GM18870 (cell line): ENCODE measurements at regions not wholly inside any gene's neighbourhood (a gene's known extent, or its start where the extent isn't known, plus 50 kb on each side); places are given as distances from the start of the nearest gene placed in this dataset.

Source experiments
- ATAC-seq: cut with Tn5 transposase; IDR thresholded peaks from one replicate; pipeline ENCODE4 v1.9.1; 2021; ENCODE audit warnings: moderate library complexity; ENCODE audit not compliant: unreplicated experiment

DNA sequence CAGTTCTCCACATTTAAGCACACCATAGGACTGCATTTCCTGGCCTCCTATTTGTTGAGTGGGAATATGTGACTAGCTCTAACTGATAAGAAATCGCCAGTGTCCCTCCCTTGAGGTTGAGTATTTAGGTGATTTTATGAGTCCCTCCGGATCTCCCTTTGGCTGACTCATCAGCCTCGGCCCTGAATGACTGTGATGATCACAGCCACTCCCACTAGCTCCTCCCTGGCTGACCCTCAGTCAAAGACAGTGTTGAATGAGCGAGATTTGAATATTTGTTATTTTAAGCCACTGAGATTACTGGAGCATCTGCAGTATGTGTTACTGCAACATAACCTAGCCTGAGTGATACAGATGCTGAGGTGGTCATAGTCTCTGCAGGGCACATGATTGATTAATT lies 515.3 kb downstream of the EPHB1 start:
- ATAC-seq = peak; percentile 71

DNA sequence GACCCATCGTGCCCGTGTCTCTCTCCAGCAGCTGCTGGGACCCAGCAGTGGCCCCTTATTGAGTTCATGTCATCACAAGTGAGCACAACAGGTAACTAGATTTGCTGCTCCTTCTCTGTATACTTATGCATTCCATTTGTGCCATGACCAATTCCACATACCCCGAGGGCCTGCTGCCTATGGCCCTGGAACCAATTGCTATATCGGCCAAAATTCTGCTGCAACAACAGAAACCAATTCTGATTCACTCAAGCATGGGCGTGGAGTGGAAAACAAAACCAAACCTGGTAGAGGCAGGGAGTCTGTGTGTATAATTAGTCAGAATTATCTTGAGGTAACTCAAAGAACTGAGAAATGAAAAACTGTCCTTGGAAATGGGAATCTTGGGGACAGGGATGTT lies 516.6 kb downstream of the EPHB1 start:
- no peak for ATAC-seq

DNA sequence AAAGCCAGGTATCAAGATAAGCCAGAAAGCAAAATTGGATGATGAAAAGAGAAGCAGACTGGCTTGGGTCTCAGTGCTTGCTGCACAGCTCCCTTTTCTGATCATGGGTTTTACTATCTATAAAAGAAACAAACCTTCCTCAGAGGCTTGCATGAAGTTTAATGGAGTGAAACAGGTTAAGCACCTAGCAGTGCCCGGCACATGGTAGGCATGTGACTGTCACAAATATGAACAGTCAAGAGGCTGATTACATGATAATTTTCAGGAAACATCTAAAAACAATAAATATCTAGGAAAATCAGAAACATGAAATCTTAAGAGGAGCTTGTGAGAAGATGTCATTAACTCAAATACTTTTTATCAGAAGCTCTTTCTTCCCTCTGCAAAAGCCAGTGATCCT lies 519.2 kb downstream of the EPHB1 start:
- ATAC-seq = no peak

DNA sequence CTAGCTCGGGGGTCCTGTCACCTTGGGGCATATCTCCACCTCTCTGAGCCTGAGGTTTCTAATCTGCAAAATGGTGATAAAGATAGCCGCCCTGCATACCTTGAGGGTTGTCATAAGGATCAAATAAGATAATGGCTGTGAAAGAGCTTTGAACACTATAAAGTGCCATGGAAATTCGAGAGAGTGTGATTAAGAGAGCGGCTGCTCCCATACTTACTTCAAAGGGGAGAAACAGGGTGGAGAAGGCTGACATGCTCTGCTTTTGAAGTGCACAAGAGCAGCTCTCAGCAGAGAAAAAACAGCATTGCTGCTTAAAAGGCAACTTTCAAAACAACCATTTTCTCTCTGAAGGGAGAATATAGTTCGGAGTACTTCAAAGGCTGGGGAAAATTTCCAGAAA lies 529.2 kb downstream of the EPHB1 start:
- ATAC-seq = no peak

DNA sequence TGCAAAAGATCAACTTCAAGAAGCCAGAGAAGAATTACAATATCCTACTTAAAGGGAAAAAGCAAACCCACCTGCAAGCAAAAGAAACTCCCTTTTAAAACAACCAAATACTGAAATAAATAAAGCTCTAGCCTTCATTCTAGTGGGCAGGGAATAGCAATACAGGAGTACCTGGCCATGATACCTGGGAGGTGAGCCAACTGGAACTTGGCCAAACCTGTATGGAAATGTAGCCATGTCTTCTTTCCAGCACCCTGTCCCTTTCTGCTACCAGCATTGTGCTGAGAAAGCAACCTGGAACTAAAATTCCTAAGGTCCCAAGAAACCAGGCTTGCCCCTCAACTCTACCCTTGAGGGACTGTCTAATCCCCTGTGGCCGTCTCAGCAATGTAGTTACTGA lies 530.0 kb downstream of the EPHB1 start:
- no peak for ATAC-seq

DNA sequence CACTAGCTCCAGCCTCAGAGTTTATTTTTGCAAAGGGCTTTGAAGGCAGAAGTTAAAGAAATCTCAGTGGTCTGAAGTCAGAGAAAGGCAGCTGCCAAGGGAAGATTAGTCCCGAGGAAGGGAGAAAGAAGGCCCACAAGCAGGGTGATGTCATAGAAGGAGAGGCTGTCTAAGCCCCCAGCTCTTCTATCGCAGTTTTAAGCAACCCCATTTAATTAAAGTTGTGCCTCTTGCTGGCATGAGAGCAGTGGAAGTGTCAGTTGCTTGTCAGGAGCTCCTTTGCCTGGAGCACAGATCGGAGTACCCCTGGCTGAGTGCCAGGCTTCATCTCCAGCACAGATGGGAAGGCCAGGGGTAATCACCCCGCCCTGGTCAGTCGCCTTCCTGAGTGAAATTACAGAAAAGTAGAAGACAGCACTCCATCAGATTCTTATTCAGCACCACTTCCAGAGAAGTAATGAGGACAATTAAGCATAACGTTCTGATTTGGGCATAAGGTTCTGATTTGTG lies 530.7 kb downstream of the EPHB1 start:
- no peak for ATAC-seq

GRCh38 chr3:135326851-135327250 lies 531.8 kb downstream of the EPHB1 start:
- no peak for ATAC-seq

DNA sequence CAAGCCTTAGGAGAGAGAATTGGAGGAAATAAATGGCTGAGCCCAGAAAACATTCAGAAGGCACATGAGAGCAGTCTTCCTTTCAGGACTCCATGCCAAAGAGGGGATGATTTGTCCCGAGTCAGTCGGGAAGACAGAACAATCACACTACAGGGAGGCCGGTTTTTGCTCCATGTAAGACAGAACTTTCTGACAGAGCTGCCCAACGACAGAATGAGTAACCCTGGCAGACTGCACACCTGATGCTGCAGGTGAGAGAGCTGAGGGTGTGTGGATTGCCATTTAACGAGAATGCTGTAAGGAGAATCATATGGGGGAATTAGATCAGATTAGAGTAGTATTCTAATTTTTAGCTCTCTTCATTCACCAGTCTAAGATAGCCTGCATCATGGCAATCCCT lies 533.0 kb downstream of the EPHB1 start:
- ATAC-seq = no peak

- no peak for ATAC-seq
These were observed 534.4 kb downstream of the EPHB1 start for GRCh38 chr3:135329479-135329878.

GRCh38 chr3:135337192-135337591 lies 542.1 kb downstream of the EPHB1 start:
- no peak for ATAC-seq

DNA sequence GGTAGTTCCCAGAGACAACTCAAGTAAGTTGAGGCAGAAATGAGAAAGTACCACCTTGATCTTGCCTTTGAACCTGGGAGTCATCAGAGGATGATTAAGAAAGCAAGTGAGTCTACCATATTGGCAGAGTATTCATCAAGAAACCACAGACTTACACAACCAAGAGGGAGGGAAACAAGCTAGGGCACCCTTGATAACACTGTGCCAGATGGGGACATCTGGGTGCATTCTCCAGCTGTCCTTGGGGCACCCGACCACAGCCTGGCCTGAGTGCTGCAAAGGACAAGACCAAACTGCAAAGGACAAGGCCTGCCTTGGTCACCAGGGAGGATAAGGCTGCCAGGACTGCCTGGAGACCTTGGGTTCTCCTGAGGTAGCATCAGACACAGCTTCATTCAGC lies 553.6 kb downstream of the EPHB1 start:
- no peak for ATAC-seq

GRCh38 chr3:135349254-135349948 lies 554.3 kb downstream of the EPHB1 start:
- no peak for ATAC-seq

DNA sequence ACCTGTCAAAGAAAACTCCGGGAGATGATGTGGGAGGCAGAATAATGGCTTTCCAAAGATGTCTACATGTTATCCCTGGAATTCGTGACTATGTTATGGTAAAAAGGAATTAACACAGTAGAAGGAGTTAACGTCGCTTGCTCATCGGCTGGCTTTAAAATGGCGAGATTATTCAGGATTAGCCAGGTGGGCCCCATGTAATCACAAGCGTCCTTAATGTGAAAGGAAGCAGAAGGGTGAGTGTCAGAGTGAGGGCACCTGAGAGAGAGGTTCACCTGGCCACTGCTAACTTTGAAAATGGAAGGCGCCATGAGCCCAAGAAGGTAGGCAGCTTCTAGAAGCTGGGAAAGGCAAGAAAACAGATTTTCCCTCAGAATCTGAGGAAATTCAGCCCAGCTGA lies 557.2 kb downstream of the EPHB1 start:
- no peak for ATAC-seq

DNA sequence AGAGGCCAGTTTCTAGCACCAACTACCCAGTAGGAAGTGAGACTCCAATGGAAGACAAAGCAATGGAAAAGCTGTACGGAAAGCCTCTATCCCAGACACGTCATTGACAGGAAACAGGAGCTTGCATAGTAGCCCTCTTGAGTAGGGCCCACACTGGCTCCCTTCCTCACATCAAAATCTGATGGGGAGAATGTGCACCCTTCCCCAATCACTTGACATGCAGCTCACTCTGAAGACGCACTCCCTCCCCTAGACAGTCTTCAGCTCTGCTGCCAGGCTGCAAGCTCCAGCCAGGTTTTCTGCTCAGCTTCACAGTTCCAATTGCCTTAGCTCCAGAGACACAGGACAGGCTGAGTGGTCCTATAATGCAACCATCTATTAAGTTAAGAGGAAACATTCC lies 567.8 kb downstream of the EPHB1 start:
- ATAC-seq = no peak

DNA sequence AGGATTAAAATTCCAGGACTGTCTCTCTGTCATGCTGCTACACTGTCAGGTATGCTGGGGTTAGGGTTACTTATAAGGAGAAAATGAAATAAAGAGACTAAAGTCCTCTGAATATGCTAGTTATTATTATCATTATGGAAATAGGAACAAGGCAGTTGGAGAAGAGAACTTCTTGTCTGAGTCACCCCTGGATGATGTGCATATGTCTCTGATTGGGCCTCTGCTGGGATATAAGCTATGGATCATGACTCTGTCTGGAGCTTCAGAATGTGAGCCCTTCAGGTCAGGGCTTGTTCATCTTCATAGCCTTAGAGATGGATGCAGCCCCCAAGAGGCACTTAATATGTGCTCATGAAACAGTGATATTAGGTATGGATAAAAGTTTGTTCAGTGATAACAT lies 569.6 kb downstream of the EPHB1 start:
- no peak for ATAC-seq

DNA sequence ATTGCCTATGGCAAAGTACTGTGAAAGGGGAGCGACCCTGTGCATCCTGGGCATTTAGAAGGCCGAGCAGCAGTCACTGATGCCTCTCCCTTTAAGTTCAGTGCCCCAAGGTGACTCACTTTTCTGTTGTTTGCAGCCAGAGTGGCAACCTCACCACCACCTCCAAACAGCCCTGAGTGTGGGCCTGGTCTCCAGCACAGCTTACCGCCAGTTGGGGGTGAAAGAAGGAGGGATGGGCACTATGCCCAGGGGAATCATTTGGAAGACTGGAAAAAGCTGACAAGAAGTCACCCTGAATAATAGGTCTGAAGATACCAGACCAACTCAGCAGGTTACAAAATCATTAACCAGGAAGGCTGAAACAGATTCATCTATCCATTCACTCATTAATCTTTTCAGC lies 571.8 kb downstream of the EPHB1 start:
- no peak for ATAC-seq

DNA sequence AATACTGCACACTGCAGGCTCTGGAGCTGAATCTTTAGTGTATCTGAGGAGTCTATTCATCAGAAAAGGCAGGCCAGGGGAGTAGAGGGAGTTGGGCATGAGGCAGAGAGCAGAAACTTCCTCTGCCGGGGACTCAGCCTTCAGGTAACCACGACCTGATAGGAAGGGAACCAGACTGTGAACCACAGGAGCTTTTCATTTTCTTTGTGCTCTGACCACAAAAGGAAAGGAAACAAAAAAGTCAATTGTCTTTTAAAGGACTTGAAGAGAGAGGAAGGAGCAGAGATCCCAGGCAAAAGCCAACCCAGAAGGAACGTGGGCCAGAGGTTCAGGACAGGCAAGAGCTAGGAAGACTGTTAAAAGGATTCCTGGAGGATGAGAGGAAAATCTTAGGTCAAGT lies 573.3 kb downstream of the EPHB1 start:
- no peak for ATAC-seq

GRCh38 chr3:135368781-135369180 lies 573.7 kb downstream of the EPHB1 start:
- no peak for ATAC-seq

- ATAC-seq = no peak
These were observed 579.5 kb downstream of the EPHB1 start for GRCh38 chr3:135374571-135374970.

GRCh38 chr3:135382188-135382587 lies 583.3 kb upstream of the PPP2R3A start:
- ATAC-seq = no peak

GRCh38 chr3:135382621-135383020 lies 582.9 kb upstream of the PPP2R3A start:
- no peak for ATAC-seq

- ATAC-seq = no peak
These were observed 582.2 kb upstream of the PPP2R3A start for GRCh38 chr3:135383301-135383700.

GRCh38 chr3:135392151-135392550 lies 573.4 kb upstream of the PPP2R3A start:
- no peak for ATAC-seq
